ENCODE measurements at regions not wholly inside any gene's neighbourhood (a gene's known extent, or its start where the extent isn't known, plus 50 kb on each side); places are given as distances from the start of the nearest gene placed in this dataset.

DNA sequence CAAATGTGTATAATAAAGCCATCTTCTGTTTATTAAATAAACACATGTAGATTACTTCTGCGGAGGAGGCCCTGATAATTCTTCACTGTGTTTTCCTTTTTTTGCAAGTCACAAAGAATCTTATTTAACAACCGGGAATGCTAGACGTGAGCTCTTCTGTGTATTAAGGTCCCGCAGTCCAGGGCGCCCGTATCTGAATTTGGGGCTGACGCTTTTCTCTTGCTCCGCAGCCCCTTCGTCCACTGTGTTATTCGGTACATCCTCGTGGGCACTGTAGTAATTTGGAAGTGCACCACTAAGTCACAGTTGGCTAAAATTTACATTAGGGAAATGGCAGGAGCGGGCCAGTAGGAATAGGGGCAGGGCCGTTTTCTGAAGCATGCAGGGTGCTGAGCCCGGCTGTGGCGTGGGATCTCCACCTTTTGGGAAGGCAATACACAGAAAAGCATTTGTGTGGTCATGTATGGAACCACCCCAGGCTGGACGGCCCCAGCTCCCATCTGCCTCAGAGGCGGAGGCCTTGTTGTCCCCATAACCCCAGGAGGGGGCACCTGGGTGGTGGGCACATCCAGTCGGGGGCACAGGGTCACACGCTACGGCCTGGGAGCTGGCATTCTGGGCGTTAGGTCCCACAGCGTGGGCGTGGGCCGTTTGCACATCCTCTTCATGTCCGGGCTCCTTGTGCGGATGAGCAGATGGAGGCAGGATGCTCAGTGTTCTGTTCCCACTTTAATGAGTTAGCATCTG lies 258.7 kb upstream of the IRX4 start:
- intact Hi-C loops (cut with DNase I) = no loop called here
- DNase-seq (ENCODE audit: low spot score) = peak; percentile 79

- DNase-seq (ENCODE audit: low spot score) = peak; percentile 69
- intact Hi-C loops (cut with DNase I) = no loop called here
Measured at GRCh38 chr5:2140501-2141175, 257.9 kb upstream of the IRX4 start.

- intact Hi-C loops (cut with DNase I) = no loop called here
- DNase-seq (ENCODE audit: low spot score) = peak; percentile 43
Measured at GRCh38 chr5:2139478-2139877, 256.8 kb upstream of the IRX4 start.

GRCh38 chr5:2138896-2139295 lies 256.2 kb upstream of the IRX4 start:
- DNase-seq (ENCODE audit: low spot score) = peak; percentile 70
- intact Hi-C loops (cut with DNase I) = no loop called here

- peak; percentile 64 for DNase-seq (ENCODE audit: low spot score)
- intact Hi-C loops (cut with DNase I) = no loop called here
Measured at GRCh38 chr5:2137444-2138050, 254.8 kb upstream of the IRX4 start.

GRCh38 chr5:2136728-2137333 lies 254.1 kb upstream of the IRX4 start:
- peak; percentile 52 for DNase-seq (ENCODE audit: low spot score)
- intact Hi-C loops (cut with DNase I) = no loop called here

DNA sequence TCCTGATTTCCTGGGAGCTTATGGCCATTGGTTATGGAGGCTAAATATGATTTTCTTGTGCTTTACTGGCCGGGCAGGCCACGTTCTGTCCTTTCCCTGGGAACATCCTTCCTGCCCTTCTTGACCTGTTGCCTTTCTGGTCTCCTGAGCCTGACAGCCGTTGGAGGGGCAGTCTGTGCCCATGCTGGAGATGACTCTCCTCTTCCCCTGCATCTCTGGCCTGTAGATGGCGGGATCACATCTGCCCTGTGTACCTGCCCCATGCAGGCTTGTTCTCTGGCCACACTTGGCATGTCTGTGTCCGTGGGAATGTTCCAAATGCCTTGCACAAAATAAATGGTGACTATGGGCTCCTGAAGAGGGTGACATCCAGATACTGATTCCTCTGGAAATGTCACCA lies 253.1 kb upstream of the IRX4 start:
- DNase-seq (ENCODE audit: low spot score) = peak; percentile 24
- intact Hi-C loops (cut with DNase I) = no loop called here

- intact Hi-C loops (cut with DNase I) = no loop called here
- no peak for DNase-seq (ENCODE audit: low spot score)
Measured at GRCh38 chr5:2135354-2135753, 252.6 kb upstream of the IRX4 start.

GRCh38 chr5:2134543-2135292 lies 252.0 kb upstream of the IRX4 start:
- intact Hi-C loops (cut with DNase I) = no loop called here
- peak; percentile 76 for DNase-seq (ENCODE audit: low spot score)

DNA sequence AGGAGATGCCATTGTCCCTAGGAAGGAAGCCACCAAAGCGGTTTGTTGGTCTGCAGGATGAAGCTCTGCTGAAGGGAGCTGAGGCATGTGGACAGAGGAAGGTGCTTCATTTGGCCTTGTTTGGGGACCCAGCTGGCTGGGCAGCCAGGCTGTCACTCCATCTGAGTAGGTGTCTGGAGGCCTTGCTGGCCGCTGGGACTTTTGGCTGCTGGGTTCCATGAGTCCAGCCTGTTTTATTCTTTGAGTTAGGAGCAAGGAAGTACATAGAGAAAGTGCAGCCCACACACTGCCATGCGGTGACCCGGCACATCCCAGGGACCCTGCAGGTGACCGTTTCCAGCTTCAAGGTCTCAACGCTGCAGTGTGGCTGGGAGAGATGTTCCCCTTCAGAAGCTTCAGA lies 251.2 kb upstream of the IRX4 start:
- intact Hi-C loops (cut with DNase I) = no loop called here
- DNase-seq (ENCODE audit: low spot score) = peak; percentile 59

DNA sequence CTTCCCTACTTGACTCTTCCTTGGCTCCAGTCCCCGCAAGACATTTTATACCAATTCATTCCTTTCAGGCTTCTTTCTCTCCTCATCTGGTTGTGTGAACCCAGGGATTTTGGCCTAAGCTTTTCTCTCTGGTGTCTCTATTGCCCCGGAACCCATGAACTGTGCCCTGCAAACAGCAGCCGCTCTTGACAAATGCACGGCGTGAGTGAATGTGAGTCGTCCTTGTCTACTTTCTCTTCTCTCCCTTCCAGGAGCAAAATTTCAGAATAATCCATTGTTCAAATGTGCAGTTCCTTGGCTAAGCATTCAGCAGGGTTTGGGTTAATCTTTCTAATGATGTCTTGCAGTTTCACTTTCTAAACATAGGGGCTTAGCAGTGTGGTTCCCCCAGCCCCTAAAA lies 250.4 kb upstream of the IRX4 start:
- DNase-seq (ENCODE audit: low spot score) = no peak
- intact Hi-C loops (cut with DNase I) = no loop called here

- intact Hi-C loops (cut with DNase I) = no loop called here
- DNase-seq (ENCODE audit: low spot score) = peak; percentile 62
Measured at GRCh38 chr5:2132497-2132847, 249.7 kb upstream of the IRX4 start.

GRCh38 chr5:2131826-2132496 lies 249.2 kb upstream of the IRX4 start:
- peak; percentile 75 for DNase-seq (ENCODE audit: low spot score)
- intact Hi-C loops (cut with DNase I) = no loop called here

GRCh38 chr5:2131196-2131595 lies 248.5 kb upstream of the IRX4 start:
- peak; percentile 37 for DNase-seq (ENCODE audit: low spot score)
- intact Hi-C loops (cut with DNase I) = no loop called here

DNA sequence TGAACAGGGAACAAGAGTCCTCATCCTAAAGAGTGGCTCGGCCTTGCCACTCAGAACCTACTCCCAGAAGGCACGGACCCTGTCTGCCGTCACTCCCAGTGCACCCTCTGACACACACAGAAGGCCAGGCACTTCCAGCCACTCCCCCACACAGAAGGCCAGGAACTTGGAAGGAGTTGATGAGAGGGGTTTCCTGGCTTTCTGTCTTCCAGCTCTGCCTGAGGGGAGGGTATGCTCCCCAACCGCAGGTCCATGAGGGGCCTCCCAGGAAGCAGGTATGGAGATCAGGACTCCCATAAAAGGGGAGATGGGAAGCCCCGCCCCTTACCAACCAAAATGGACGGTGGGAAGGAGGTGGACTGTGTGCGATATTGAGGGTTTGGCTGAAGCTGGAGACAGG lies 247.6 kb upstream of the IRX4 start:
- intact Hi-C loops (cut with DNase I) = no loop called here
- peak; percentile 43 for DNase-seq (ENCODE audit: low spot score)

DNA sequence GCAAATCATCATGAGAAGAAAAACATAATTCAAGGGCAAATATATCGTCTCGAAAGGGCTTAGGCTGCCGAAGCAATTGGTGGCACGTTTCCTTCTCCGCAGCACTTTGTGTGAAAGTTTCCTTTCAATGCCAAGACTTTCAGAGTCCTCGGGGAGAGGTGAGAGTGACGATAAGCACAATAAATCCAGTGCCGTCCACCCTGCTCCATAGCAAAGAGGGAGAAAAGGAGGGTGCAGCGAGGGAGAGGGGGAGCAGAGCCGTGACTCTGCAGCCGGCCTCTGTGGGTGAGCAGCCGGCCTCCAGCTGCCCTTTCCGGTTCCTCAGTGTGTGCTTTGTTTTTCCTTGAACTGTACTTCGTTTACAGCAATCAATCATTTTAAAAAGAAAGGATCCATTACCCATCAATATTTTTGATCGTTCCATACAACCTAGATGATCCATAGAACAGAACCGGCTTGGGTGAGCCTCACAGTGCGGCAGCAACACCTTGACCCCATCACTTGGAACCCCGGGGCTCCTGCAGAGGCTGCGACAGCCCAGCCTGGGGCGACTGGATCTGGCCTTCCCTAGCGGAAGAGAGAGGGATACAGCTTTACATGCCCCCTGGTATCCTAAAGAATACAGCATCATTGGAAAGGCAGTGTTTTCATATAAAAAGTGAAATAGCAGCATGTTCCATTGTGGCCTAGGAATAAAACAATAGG lies 247.0 kb upstream of the IRX4 start:
- intact Hi-C loops (cut with DNase I) = no loop called here
- peak; percentile 43 for DNase-seq (ENCODE audit: low spot score)

DNA sequence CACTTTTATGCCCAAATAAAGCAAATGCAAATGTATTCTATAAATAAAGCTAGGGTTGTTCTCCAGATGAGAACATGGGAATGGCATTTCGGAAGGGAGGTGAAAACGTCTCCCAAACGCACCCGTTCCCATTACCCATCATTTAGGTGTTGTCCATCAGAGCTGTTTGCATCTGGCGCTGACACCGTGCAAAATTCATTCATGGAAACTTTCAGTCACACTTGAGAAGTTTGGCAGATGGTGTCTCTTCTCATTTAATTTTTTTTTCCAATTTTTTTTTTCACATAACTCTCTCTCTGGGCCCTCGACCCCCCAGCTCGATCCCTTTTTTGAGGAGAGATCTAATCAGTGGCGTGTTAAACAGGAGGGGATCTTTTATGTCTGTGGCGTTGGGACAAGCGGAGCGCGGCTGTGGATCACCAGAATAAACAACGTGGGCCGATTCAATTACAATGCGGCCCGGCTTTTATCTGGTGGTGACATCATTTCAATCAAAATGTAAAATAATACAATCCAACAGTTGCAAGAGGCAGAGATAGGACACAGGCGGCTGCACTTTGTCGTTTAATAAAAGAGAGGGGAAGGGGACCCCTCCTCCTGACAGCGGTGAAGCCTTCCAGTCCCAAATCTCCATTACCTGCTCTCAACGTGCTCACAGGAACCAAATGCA lies 246.1 kb upstream of the IRX4 start:
- intact Hi-C loops (cut with DNase I) = no loop called here

GRCh38 chr5:2126512-2126911 lies 243.8 kb upstream of the IRX4 start:
- peak; percentile 34 for DNase-seq (ENCODE audit: low spot score)
- intact Hi-C loops (cut with DNase I) = no loop called here

More for the DNA sequence above, 246.1 kb upstream of the IRX4 start:
- peak; percentile 40 for DNase-seq (ENCODE audit: low spot score)
